GM23338 (cell line): ENCODE measurements at regions not wholly inside any gene's neighbourhood (a gene's known extent, or its start where the extent isn't known, plus 50 kb on each side); places are given as distances from the start of the nearest gene placed in this dataset.

ENCODE experiments used
- CREB1 ChIP-seq: fragments of 250-450 bp; sonication (Bioruptor Pico); IDR thresholded peaks from 2 replicates; pipeline ENCODE4 v1.5.0; 2020; ENCODE audit warnings: low read depth, mild to moderate bottlenecking, moderate library complexity
- CTCF ChIP-seq, 2 experiments: fragments of 200-600 bp in 1 of 2; sonication (generic) in 1 of 2; conservative IDR thresholded peaks; 2 replicates each; pipeline versions ENCODE4 v1.5.1 to v1.6.1; 2016 to 2017; ENCODE audit warnings: antibody characterized with exemption in 2 of 2, low read depth in 2 of 2, mild to moderate bottlenecking in 2 of 2, moderate library complexity in 1 of 2
- EZH2 ChIP-seq: fragments of 200-600 bp; sonication (generic); IDR thresholded peaks from one replicate; pipeline ENCODE4 v1.8.0; 2017; ENCODE audit warnings: antibody characterized with exemption, mild to moderate bottlenecking, low read depth; ENCODE audit not compliant: unreplicated experiment
- EZH2phosphoT487 ChIP-seq: fragments of 200-600 bp; sonication (generic); IDR thresholded peaks from one replicate; pipeline ENCODE4 v1.8.1; 2018; ENCODE audit warnings: antibody characterized with exemption; ENCODE audit not compliant: unreplicated experiment
- JUNB ChIP-seq: IDR thresholded peaks from one replicate; pipeline ENCODE4 v1.6.1; 2016; ENCODE audit warnings: antibody characterized with exemption; ENCODE audit not compliant: unreplicated experiment
- POLR2AphosphoS5 ChIP-seq: IDR thresholded peaks from 2 replicates; pipeline ENCODE4 v1.6.1; 2016; ENCODE audit warnings: antibody characterized with exemption, low read depth
- REST ChIP-seq: IDR thresholded peaks from one replicate; pipeline ENCODE4 v1.6.1; 2018; ENCODE audit warnings: antibody characterized with exemption; ENCODE audit not compliant: unreplicated experiment
- ZNF114 ChIP-seq: fragments of 250-450 bp; sonication (Bioruptor Pico); IDR thresholded peaks from 2 replicates; pipeline ENCODE4 v1.5.0; 2020; ENCODE audit warnings: mild to moderate bottlenecking, moderate library complexity
- TF ChIP-seq, protein P1 (sequence below): IDR thresholded peaks from 2 replicates; pipeline ENCODE4 v1.6.1; 2016; ENCODE audit warnings: antibody characterized with exemption

DNA sequence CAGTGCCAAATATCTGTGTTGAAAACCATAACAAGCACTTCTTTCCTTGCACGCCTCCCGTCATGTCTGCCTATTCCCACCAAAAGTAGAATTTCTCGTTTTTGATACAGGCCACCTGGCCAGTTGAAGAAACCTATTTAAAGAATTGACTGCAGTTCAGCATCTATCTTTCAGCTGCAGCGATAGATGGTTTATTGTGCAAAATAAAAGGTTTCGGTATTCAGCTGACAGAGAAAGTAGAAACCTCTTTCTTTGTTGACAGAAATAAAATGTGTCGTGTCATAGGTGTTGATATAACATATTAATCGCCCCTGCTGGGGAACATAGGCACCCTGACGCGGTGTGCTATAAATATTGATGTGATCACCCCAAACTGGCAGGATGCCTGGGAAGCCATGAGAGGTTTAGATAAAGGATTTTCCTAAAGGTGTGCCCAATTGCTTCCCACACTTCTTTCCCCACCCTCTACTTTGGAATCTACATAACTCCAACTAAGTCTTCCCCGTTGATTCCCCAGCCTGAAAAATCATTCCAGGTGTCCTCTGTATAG is 570.4 kb downstream of the CCDC85A start:
- TF ChIP-seq CTCF (conservative IDR thresholded peaks at IDR 0.05; ENCODE audit: low read depth in 2 of 2) (no peak), EZH2 (no peak), REST (no peak), CREB1 (CRISPR knock-in tag) (no peak), ZNF114 (CRISPR knock-in tag) (no peak), JUNB (no peak), POLR2AphosphoS5 (no peak), EZH2phosphoT487 (no peak)
- TF ChIP-seq, protein P1, sequence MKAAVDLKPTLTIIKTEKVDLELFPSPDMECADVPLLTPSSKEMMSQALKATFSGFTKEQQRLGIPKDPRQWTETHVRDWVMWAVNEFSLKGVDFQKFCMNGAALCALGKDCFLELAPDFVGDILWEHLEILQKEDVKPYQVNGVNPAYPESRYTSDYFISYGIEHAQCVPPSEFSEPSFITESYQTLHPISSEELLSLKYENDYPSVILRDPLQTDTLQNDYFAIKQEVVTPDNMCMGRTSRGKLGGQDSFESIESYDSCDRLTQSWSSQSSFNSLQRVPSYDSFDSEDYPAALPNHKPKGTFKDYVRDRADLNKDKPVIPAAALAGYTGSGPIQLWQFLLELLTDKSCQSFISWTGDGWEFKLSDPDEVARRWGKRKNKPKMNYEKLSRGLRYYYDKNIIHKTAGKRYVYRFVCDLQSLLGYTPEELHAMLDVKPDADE: no peak
